ENCODE measurements at regions not wholly inside any gene's neighbourhood (a gene's known extent, or its start where the extent isn't known, plus 50 kb on each side); places are given as distances from the start of the nearest gene placed in this dataset.

GRCh38 chr4:33421887-33422286 lies 2701.7 kb downstream of the PCDH7 start:
- POLR2A ChIA-PET: no interaction called here
- intact Hi-C loops (cut with DNase I, micrococcal nuclease): no loop called here
- no peaks in the 10 kb centered on the region for H3K4me1 Mint-ChIP-seq (ENCODE audit: low read depth)
- Histone ChIP-seq H3K9me3 (ENCODE audit: control insufficient read depth in 1 of 2, insufficient read depth in 1 of 2, low read length in 2 of 2) (no peaks in the 10 kb centered on the region), H3K4me1 (ENCODE audit: insufficient read depth, low read length) (no peaks in the 10 kb centered on the region), H3K36me3 (ENCODE audit: insufficient read depth, low read length) (no peaks in the 10 kb centered on the region), H3K27me3 (ENCODE audit: control insufficient read depth in 1 of 2, insufficient read depth in 2 of 2, low read length in 2 of 2) (no peaks in the 10 kb centered on the region), H3K27ac (ENCODE audit: low read depth in 1 of 2, low read length in 2 of 2) (no peak overlapping the region), H3K4me3 (ENCODE audit: low read length) (no peak overlapping the region)
- H3K27me3 Mint-ChIP-seq: no peaks in the 10 kb centered on the region
- H3K9me3 Mint-ChIP-seq: peaks cover 8% of the 10 kb centered on the region
- DNase-seq (no peak), ATAC-seq (ENCODE audit: poor library complexity) (no peak)
- H3K36me3 Mint-ChIP-seq (ENCODE audit: low read depth): no peaks in the 10 kb centered on the region
- TF ChIP-seq CTCF (IDR thresholded peaks at IDR 0.05): no peak
- CTCF ChIA-PET: no interaction called here
- no peak overlapping the region for H3K27ac Mint-ChIP-seq
- H3K4me3 Mint-ChIP-seq: no peak overlapping the region

GRCh38 chr4:33422656-33423055 lies 2702.5 kb downstream of the PCDH7 start:
- ChIA-PET CTCF (no interaction called here), POLR2A (no interaction called here)
- TF ChIP-seq CTCF (IDR thresholded peaks at IDR 0.05): no peak
- Mint-ChIP-seq H3K4me1 (ENCODE audit: low read depth) (no peaks in the 10 kb centered on the region), H3K36me3 (ENCODE audit: low read depth) (no peaks in the 10 kb centered on the region), H3K9me3 (peaks cover 7% of the 10 kb centered on the region), H3K27me3 (no peaks in the 10 kb centered on the region), H3K4me3 (no peak overlapping the region), H3K27ac (no peak overlapping the region)
- intact Hi-C loops (cut with DNase I, micrococcal nuclease): no loop called here
- Histone ChIP-seq H3K9me3 (ENCODE audit: control insufficient read depth in 1 of 2, insufficient read depth in 1 of 2, low read length in 2 of 2) (no peaks in the 10 kb centered on the region), H3K27ac (ENCODE audit: low read depth in 1 of 2, low read length in 2 of 2) (no peak overlapping the region), H3K4me1 (ENCODE audit: insufficient read depth, low read length) (no peaks in the 10 kb centered on the region), H3K27me3 (ENCODE audit: control insufficient read depth in 1 of 2, insufficient read depth in 2 of 2, low read length in 2 of 2) (no peaks in the 10 kb centered on the region), H3K36me3 (ENCODE audit: insufficient read depth, low read length) (no peaks in the 10 kb centered on the region), H3K4me3 (ENCODE audit: low read length) (no peak overlapping the region)
- ATAC-seq (ENCODE audit: poor library complexity): no peak
- DNase-seq: no peak

- H3K36me3 Mint-ChIP-seq (ENCODE audit: low read depth): no peaks in the 10 kb centered on the region
- intact Hi-C loops (cut with DNase I, micrococcal nuclease): no loop called here
- H3K27me3 Mint-ChIP-seq: no peaks in the 10 kb centered on the region
- POLR2A ChIA-PET: no interaction called here
- no peak overlapping the region for H3K27ac Mint-ChIP-seq
- TF ChIP-seq CTCF (IDR thresholded peaks at IDR 0.05): no peak
- Histone ChIP-seq H3K27me3 (ENCODE audit: control insufficient read depth in 1 of 2, insufficient read depth in 2 of 2, low read length in 2 of 2) (no peaks in the 10 kb centered on the region), H3K4me1 (ENCODE audit: insufficient read depth, low read length) (no peaks in the 10 kb centered on the region), H3K4me3 (ENCODE audit: low read length) (no peak overlapping the region), H3K9me3 (ENCODE audit: control insufficient read depth in 1 of 2, insufficient read depth in 1 of 2, low read length in 2 of 2) (no peaks in the 10 kb centered on the region), H3K36me3 (ENCODE audit: insufficient read depth, low read length) (no peaks in the 10 kb centered on the region), H3K27ac (ENCODE audit: low read depth in 1 of 2, low read length in 2 of 2) (no peak overlapping the region)
- H3K9me3 Mint-ChIP-seq: no peaks in the 10 kb centered on the region
- DNase-seq (no peak), ATAC-seq (ENCODE audit: poor library complexity) (no peak)
- H3K4me1 Mint-ChIP-seq (ENCODE audit: low read depth): no peaks in the 10 kb centered on the region
- no peak overlapping the region for H3K4me3 Mint-ChIP-seq
- CTCF ChIA-PET: no interaction called here
Observed at GRCh38 chr4:33425936-33426335, 2705.8 kb downstream of the PCDH7 start.
